ENCODE measurements at regions not wholly inside any gene's neighbourhood (a gene's known extent, or its start where the extent isn't known, plus 50 kb on each side); places are given as distances from the start of the nearest gene placed in this dataset.

GRCh38 chr7:142457146-142457703, 199.4 kb upstream of the PRSS58 start:
- Histone ChIP-seq H3K27ac (no peak overlapping the region), H3K27me3 (replicated peaks; ENCODE audit: insufficient read depth) (no peaks in the 10 kb centered on the region), H3K4me3 (no peak overlapping the region), H3K4me1 (replicated peaks) (no peaks in the 10 kb centered on the region), H3K9me3 (no peaks in the 10 kb centered on the region), H3K36me3 (no peaks in the 10 kb centered on the region)
- DNase-seq (ENCODE audit: low spot score) = no peak
- intact Hi-C loops (cut with DNase I) = no loop called here
- 77% methylated on average over 2 of the region's 2 CpGs for WGBS
- no peak for TF ChIP-seq POLR2AphosphoS5 (IDR thresholded peaks at IDR 0.05)
- TF ChIP-seq POLR2A (IDR thresholded peaks at IDR 0.05) = no peak
- no peak for TF ChIP-seq CTCF (IDR thresholded peaks at IDR 0.05)

DNA sequence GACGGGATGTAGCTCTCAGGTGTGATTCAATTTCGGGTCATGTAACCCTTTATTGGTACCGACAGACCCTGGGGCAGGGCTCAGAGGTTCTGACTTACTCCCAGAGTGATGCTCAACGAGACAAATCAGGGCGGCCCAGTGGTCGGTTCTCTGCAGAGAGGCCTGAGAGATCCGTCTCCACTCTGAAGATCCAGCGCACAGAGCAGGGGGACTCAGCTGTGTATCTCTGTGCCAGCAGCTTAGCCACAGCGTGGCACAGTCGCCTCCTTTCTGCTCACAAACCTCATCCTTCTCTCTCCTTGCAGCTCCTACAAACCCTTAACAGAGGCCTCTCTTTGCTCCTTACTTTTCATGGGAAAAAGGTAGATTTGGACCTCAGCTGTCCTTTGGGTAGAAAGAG, 197.5 kb upstream of the PRSS58 start:
- no peak for DNase-seq (ENCODE audit: low spot score)
- H3K4me3 ChIP-seq = no peak overlapping the region
- no peaks in the 10 kb centered on the region for H3K9me3 ChIP-seq
- intact Hi-C loops (cut with DNase I) = no loop called here
- no peaks in the 10 kb centered on the region for H3K27me3 ChIP-seq (replicated peaks; ENCODE audit: insufficient read depth)
- H3K36me3 ChIP-seq = no peaks in the 10 kb centered on the region
- H3K4me1 ChIP-seq (replicated peaks) = no peaks in the 10 kb centered on the region
- WGBS = 89% methylated on average over 10 of the region's 10 CpGs
- TF ChIP-seq CTCF (IDR thresholded peaks at IDR 0.05) = no peak
- TF ChIP-seq POLR2AphosphoS5 (IDR thresholded peaks at IDR 0.05) = no peak
- TF ChIP-seq POLR2A (IDR thresholded peaks at IDR 0.05) = no peak
- H3K27ac ChIP-seq = no peak overlapping the region

DNA sequence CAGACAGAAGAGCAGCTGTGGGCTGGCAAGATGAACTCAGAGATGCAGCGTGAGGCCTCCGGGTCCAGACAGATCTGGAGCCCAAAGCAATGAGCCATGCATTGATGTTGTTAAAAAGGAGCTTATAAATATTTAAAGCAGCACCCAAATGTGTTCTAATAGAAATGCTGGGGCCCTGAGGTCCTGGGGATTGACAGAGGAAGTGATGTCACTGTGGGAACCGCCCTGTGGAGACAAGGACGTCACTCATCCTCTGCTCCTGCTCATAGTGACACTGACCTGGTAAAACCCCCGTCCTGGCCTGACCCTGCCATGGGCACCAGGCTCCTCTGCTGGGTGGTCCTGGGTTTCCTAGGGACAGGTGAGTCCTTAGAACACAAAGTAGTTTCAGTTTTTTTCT, 197.0 kb upstream of the PRSS58 start:
- no peak for DNase-seq (ENCODE audit: low spot score)
- no peaks in the 10 kb centered on the region for H3K9me3 ChIP-seq
- TF ChIP-seq POLR2A (IDR thresholded peaks at IDR 0.05) (no peak), POLR2AphosphoS5 (IDR thresholded peaks at IDR 0.05) (no peak), CTCF (IDR thresholded peaks at IDR 0.05) (no peak)
- no peak overlapping the region for H3K4me3 ChIP-seq
- H3K36me3 ChIP-seq = no peaks in the 10 kb centered on the region
- no peaks in the 10 kb centered on the region for H3K27me3 ChIP-seq (replicated peaks; ENCODE audit: insufficient read depth)
- WGBS = 78% methylated on average over 5 of the region's 5 CpGs
- intact Hi-C loops (cut with DNase I) = no loop called here
- no peak overlapping the region for H3K27ac ChIP-seq
- no peaks in the 10 kb centered on the region for H3K4me1 ChIP-seq (replicated peaks)

DNA sequence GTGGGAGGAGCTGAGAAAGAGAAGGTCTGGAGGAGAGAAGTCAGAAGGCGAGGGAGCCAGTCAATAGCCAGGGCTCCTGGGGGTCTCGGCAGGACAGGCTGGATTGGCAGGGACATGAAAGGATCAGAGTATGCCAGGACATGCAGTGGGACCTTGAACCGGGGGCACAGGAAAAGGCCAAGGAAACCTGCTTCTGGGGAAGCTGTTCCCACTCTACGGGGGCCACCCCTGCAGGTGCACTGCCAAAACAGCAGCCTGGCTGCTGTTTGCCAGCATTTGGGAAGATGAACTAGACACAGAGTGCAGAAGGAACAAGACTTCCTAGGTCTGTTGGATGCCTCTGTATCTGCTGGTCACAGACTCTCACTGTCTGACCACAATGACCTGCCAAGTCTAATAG, 194.9 kb upstream of the PRSS58 start:
- intact Hi-C loops (cut with DNase I) = no loop called here
- TF ChIP-seq CTCF (IDR thresholded peaks at IDR 0.05) = no peak
- H3K27me3 ChIP-seq (replicated peaks; ENCODE audit: insufficient read depth) = no peaks in the 10 kb centered on the region
- no peaks in the 10 kb centered on the region for H3K9me3 ChIP-seq
- WGBS = 66% methylated on average over 4 of the region's 4 CpGs
- no peak overlapping the region for H3K4me3 ChIP-seq
- H3K36me3 ChIP-seq = no peaks in the 10 kb centered on the region
- no peak overlapping the region for H3K27ac ChIP-seq
- DNase-seq (ENCODE audit: low spot score) = no peak
- no peaks in the 10 kb centered on the region for H3K4me1 ChIP-seq (replicated peaks)

DNA sequence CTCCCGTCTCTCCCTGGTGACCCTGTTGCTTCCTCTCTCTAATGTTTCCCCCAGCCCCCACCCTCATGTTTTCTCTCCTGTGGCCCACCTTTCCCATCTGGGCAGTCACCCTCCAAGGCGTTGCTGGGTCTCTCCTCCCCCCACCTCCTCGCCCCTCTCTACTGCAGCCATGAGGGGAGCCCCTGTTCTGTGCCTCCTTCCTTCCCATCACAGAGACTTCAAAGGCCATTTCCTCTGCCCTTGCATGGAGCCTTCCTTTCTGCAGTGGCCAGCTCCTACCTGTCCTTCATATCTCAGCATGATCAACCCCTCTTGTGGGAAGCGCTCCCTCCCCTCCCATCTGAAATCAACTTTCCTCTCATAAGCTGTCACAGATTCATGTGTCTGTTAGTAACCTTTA, 194.0 kb upstream of the PRSS58 start:
- Histone ChIP-seq H3K27me3 (replicated peaks; ENCODE audit: insufficient read depth) (no peaks in the 10 kb centered on the region), H3K27ac (no peak overlapping the region), H3K4me3 (no peak overlapping the region), H3K9me3 (no peaks in the 10 kb centered on the region), H3K4me1 (replicated peaks) (no peaks in the 10 kb centered on the region), H3K36me3 (no peaks in the 10 kb centered on the region)
- DNase-seq (ENCODE audit: low spot score) = no peak
- intact Hi-C loops (cut with DNase I) = no loop called here
- TF ChIP-seq POLR2A (IDR thresholded peaks at IDR 0.05) = no peak
- TF ChIP-seq POLR2AphosphoS5 (IDR thresholded peaks at IDR 0.05) = no peak
- TF ChIP-seq CTCF (IDR thresholded peaks at IDR 0.05) = no peak
- 67% methylated on average over 4 of the region's 4 CpGs for WGBS
